Osteocyte (in vitro differentiated cells): ENCODE measurements at regions not wholly inside any gene's neighbourhood (a gene's known extent, or its start where the extent isn't known, plus 50 kb on each side); places are given as distances from the start of the nearest gene placed in this dataset.
A peak's percentile ranks its signal among the peaks of the same experiment; 100 is the strongest.

ENCODE experiments used
- DNase-seq: peaks from one replicate; pipeline ENCODE4 v3.0.0; 2021; ENCODE audit warnings: mixed read lengths; ENCODE audit not compliant: unreplicated experiment; ENCODE audit errors: extremely low spot score
- H3K27ac Mint-ChIP-seq: one replicate; pipeline ENCODE4 v1.8.0; 2021; ENCODE audit warnings: mild to moderate bottlenecking, mixed read lengths; ENCODE audit not compliant: unreplicated experiment
- H3K27me3 Mint-ChIP-seq: one replicate; pipeline ENCODE4 v1.8.0; 2021; ENCODE audit warnings: mixed read lengths; ENCODE audit not compliant: unreplicated experiment
- H3K36me3 Mint-ChIP-seq: one replicate; pipeline ENCODE4 v1.8.0; 2021; ENCODE audit warnings: mixed read lengths; ENCODE audit not compliant: unreplicated experiment
- H3K4me1 Mint-ChIP-seq: one replicate; pipeline ENCODE4 v1.8.0; 2021; ENCODE audit warnings: mixed read lengths; ENCODE audit not compliant: unreplicated experiment
- H3K4me3 Mint-ChIP-seq: one replicate; pipeline ENCODE4 v1.8.0; 2021; ENCODE audit warnings: mild to moderate bottlenecking, moderate library complexity, mixed read lengths; ENCODE audit not compliant: unreplicated experiment
- H3K9me3 Mint-ChIP-seq: one replicate; pipeline ENCODE4 v1.8.0; 2021; ENCODE audit warnings: mixed read lengths; ENCODE audit not compliant: unreplicated experiment
- CTCF ChIP-seq: fragments of 200-600 bp; sonication (generic); IDR thresholded peaks from 2 replicates; pipeline ENCODE4 v1.5.0; 2021; ENCODE audit warnings: antibody characterized with exemption, mild to moderate bottlenecking, moderate library complexity

DNA sequence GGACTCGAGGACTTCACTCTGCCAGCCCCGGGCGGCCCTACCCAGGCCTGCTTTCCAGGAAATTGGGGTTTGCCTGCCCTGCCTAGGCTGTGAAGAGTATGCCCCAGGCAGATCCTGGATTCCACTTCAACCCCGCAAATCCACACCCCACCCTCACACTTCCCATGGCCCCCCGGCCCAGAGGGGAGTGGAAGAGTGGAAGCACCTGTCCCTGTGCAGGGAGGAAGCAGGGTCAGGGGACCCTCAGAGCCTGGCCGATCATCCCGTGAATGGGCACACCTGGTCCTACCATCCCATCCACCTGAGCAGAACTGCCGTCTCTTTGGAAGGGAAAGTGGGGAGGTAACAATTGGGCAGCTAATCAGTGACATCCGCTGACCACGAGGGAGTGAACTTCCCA lies 245.2 kb downstream of the EIPR1 start:
- Mint-ChIP-seq H3K27me3 (peaks cover under 1% of the 10 kb centered on the region), H3K36me3 (no peaks in the 10 kb centered on the region), H3K9me3 (peaks cover 5% of the 10 kb centered on the region), H3K27ac (no peak overlapping the region), H3K4me1 (peaks cover 14% of the 10 kb centered on the region), H3K4me3 (no peak overlapping the region)
- no peak for TF ChIP-seq CTCF
- DNase-seq: peak; percentile 77

- no peak overlapping the region for H3K27ac Mint-ChIP-seq
- no peaks in the 10 kb centered on the region for H3K36me3 Mint-ChIP-seq
- peak; percentile 72 for DNase-seq
- peaks cover 15% of the 10 kb centered on the region for H3K4me1 Mint-ChIP-seq
- no peak overlapping the region for H3K4me3 Mint-ChIP-seq
- peaks cover 5% of the 10 kb centered on the region for H3K9me3 Mint-ChIP-seq
- peaks cover 4% of the 10 kb centered on the region for H3K27me3 Mint-ChIP-seq
- no peak for TF ChIP-seq CTCF
These were observed 245.8 kb downstream of the EIPR1 start for GRCh38 chr2:3131636-3132326.

- H3K27me3 Mint-ChIP-seq: peaks cover 4% of the 10 kb centered on the region
- H3K27ac Mint-ChIP-seq: no peak overlapping the region
- no peaks in the 10 kb centered on the region for H3K36me3 Mint-ChIP-seq
- H3K9me3 Mint-ChIP-seq: peaks cover 5% of the 10 kb centered on the region
- peaks cover 15% of the 10 kb centered on the region for H3K4me1 Mint-ChIP-seq
- DNase-seq: peak; percentile 42
- no peak for TF ChIP-seq CTCF
- H3K4me3 Mint-ChIP-seq: no peak overlapping the region
These were observed 246.6 kb downstream of the EIPR1 start for GRCh38 chr2:3130889-3131635.

GRCh38 chr2:3130444-3130843 lies 247.2 kb downstream of the EIPR1 start:
- Mint-ChIP-seq H3K4me1 (peaks cover 15% of the 10 kb centered on the region), H3K9me3 (peaks cover under 1% of the 10 kb centered on the region), H3K36me3 (no peaks in the 10 kb centered on the region), H3K4me3 (no peak overlapping the region), H3K27ac (no peak overlapping the region), H3K27me3 (peaks cover 4% of the 10 kb centered on the region)
- TF ChIP-seq CTCF: no peak
- no peak for DNase-seq

DNA sequence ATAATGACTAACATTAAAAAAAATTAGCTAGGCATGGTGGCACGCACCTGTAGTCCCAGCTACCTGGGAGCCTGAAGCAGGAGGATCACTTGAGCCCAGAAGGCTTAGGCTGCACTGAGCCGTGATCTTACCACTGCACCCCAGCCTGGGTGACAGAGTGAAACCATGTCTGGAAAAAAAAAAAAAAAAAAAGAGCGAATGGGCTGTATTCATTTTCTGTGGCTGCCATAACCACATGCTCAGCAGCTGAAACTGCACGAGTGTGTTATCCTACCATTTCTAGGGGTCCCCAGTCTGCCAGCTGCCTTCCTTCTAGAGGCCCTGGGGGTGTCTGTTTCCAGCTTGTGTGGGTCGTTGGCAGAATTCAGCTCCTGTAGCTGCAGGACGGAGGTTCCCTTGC lies 247.8 kb downstream of the EIPR1 start:
- Mint-ChIP-seq H3K9me3 (no peaks in the 10 kb centered on the region), H3K4me1 (peaks cover 15% of the 10 kb centered on the region), H3K4me3 (no peak overlapping the region), H3K27ac (no peak overlapping the region), H3K36me3 (no peaks in the 10 kb centered on the region), H3K27me3 (peaks cover 4% of the 10 kb centered on the region)
- no peak for TF ChIP-seq CTCF
- DNase-seq: no peak
